T-cell (primary cell): ENCODE measurements at regions not wholly inside any gene's neighbourhood (a gene's known extent, or its start where the extent isn't known, plus 50 kb on each side); places are given as distances from the start of the nearest gene placed in this dataset.
"Not testable (repeated sequence)": the region's sequence is repeated elsewhere in the genome, so short reads cannot be mapped to it uniquely, and the experiment has no call there.

Source experiments
- ATAC-seq, 4 experiments: fragments of 200-7000 bp in 3 of 4; fragments of 150-1000 bp in 1 of 4; cut with Tn5 transposase; replicated peaks in 1 of 4; 1 replicate in 3 of 4; 2 replicates in 1 of 4; pipeline ENCODE4 v1.10.0; 2021; ENCODE audit warnings: moderate library complexity in 3 of 4, mild to moderate bottlenecking in 2 of 4, moderate number of reproducible peaks in 1 of 4
- CTCF ChIA-PET, 2 donors: fragments of 300-600 bp; sonication (Branson Sonifier 250); formaldehyde crosslinking; loops; one replicate each; lab custom pipeline; 2022; ENCODE audit warnings: antibody characterized with exemption in 2 of 2; lab: Charles Lee
- POLR2A ChIA-PET, 2 donors: fragments of 300-600 bp; sonication (Branson Sonifier 250); formaldehyde crosslinking; loops; one replicate each; lab custom pipeline; 2022; ENCODE audit warnings: antibody characterized with exemption in 2 of 2; lab: Charles Lee
- DNase-seq, 35 experiments: peaks; one replicate each; pipeline versions ENCODE4 v3.0.0 to v3.0.0-alpha.2; 2013 to 2023
- H3K27ac ChIP-seq: one replicate; pipeline ENCODE4 v1.5.1; 2013; ENCODE audit warnings: low read length
- H3K27me3 ChIP-seq, 2 experiments: replicated peaks in 1 of 2; 1 replicate in 1 of 2; 2 replicates in 1 of 2; pipeline versions ENCODE4 v1.6.1 to v1.7.0; 2013; ENCODE audit warnings: low read length in 1 of 2, mixed read lengths in 1 of 2; ENCODE audit not compliant: control insufficient read depth in 2 of 2, insufficient read depth in 2 of 2; ENCODE audit errors: extremely low read depth in 1 of 2
- H3K36me3 ChIP-seq, 2 donors: 1 replicate in 1 of 2; 2 replicates in 1 of 2; pipeline versions ENCODE4 v1.6.1 to v1.7.0; 2013; ENCODE audit warnings: low read length in 1 of 2; ENCODE audit not compliant: control insufficient read depth in 2 of 2, insufficient read depth in 1 of 2; ENCODE audit errors: extremely low read depth in 1 of 2
- H3K4me1 ChIP-seq, 2 experiments: 1 replicate in 1 of 2; 2 replicates in 1 of 2; pipeline versions ENCODE4 v1.6.1 to v1.7.0; 2013; ENCODE audit warnings: low read length in 2 of 2, mixed read lengths in 1 of 2; ENCODE audit not compliant: insufficient read depth in 2 of 2, control insufficient read depth in 1 of 2; ENCODE audit errors: extremely low read depth in 1 of 2
- H3K4me3 ChIP-seq, 2 donors: 1 replicate in 1 of 2; 2 replicates in 1 of 2; pipeline versions ENCODE4 v1.5.1 to v1.7.0; 2013; ENCODE audit warnings: mild to moderate bottlenecking in 2 of 2, low read length in 1 of 2, moderate library complexity in 1 of 2; ENCODE audit not compliant: control insufficient read depth in 1 of 2; ENCODE audit errors: extremely low read depth in 1 of 2
- H3K9me3 ChIP-seq: 2 replicates; pipeline ENCODE4 v1.7.0; 2013
- H3K27ac Mint-ChIP-seq, 2 donors: one replicate each; pipeline ENCODE4 v1.8.0; 2020 to 2021; ENCODE audit warnings: mild to moderate bottlenecking in 2 of 2, mixed read lengths in 2 of 2
- H3K27me3 Mint-ChIP-seq, 2 donors: one replicate each; pipeline ENCODE4 v1.8.0; 2021 to 2022; ENCODE audit warnings: mixed read lengths in 2 of 2
- H3K36me3 Mint-ChIP-seq: one replicate; pipeline ENCODE4 v1.8.0; 2021; ENCODE audit warnings: mixed read lengths
- H3K4me1 Mint-ChIP-seq, 3 donors: one replicate each; pipeline ENCODE4 v1.8.0; 2020 to 2022; ENCODE audit warnings: mixed read lengths in 3 of 3, mild to moderate bottlenecking in 1 of 3
- H3K4me3 Mint-ChIP-seq, 3 donors: one replicate each; pipeline ENCODE4 v1.8.0; 2020 to 2022; ENCODE audit warnings: mild to moderate bottlenecking in 3 of 3, mixed read lengths in 3 of 3, moderate library complexity in 3 of 3
- H3K9me3 Mint-ChIP-seq, 3 donors: one replicate each; pipeline ENCODE4 v1.8.0; 2020 to 2022; ENCODE audit warnings: mixed read lengths in 3 of 3
- WGBS: methylation state at CpG from one replicate; pipeline ENCODE4 v1.1.5; 2013; ENCODE audit warnings: missing lambda C conversion rate; ENCODE audit not compliant: insufficient coverage; 5-methylcytosine and 5-hydroxymethylcytosine counted together

DNA sequence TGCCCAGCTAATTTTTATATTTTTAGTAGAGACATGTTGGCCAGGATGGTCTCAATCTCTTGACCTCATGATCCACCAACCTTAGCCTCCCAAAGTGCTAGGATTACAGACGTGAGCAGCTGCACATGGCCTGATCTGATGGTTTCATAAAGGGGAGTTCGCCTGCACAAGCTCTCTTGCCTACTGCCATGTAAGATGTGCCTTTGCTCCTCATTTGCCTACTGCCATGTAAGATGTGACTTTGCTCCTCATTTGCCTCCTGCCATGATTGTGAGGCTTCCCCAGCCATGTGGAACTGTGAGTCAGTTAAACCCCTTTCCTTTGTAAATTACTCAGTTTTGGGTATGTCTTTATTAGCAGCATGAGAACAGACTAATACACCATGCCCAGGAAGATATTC lies 119.6 kb downstream of the TMEM17 start:
- WGBS = 90% methylated on average over 2 of the region's 2 CpGs
- H3K4me3 ChIP-seq, H3K36me3 ChIP-seq, CTCF ChIA-PET, DNase-seq, H3K27ac ChIP-seq, H3K27me3 Mint-ChIP-seq, H3K4me1 Mint-ChIP-seq, H3K4me1 ChIP-seq, H3K27ac Mint-ChIP-seq, H3K9me3 ChIP-seq, H3K27me3 ChIP-seq, ATAC-seq, POLR2A ChIA-PET, H3K4me3 Mint-ChIP-seq, H3K36me3 Mint-ChIP-seq: not testable (repeated sequence)
- peaks cover 9 to 11% (median 10%) of the 10 kb centered on the region in 3 donors for H3K9me3 Mint-ChIP-seq

DNA sequence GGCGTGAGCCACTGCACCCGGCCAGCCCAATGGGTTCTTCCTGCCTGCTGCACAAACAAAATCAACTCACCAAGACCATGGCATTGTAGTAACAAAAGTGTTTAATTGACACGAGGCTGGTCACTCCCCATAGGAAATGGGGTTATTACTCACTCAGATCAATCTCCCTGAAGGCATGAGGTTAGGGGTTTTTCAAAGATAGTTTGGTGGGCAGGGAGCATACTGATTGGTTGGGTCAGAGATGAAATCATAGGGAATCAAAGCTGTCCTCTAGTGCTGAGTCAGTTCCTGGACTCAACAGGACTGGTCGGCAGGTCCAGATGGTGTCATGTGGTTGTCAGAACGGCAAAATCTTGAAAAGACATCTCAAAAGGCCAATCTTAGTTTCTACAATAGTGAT lies 122.1 kb downstream of the TMEM17 start:
- peaks cover 9 to 11% (median 10%) of the 10 kb centered on the region in 3 donors for H3K9me3 Mint-ChIP-seq
- H3K36me3 ChIP-seq = no peaks in the 10 kb centered on the region
- H3K4me3 Mint-ChIP-seq = no peak overlapping the region
- no peaks in the 10 kb centered on the region for H3K4me1 Mint-ChIP-seq
- H3K9me3 ChIP-seq = no peaks in the 10 kb centered on the region
- DNase-seq (no peak), ATAC-seq (no peak)
- H3K27ac ChIP-seq = no peak overlapping the region
- no peaks in the 10 kb centered on the region for H3K4me1 ChIP-seq
- no peak overlapping the region for H3K27ac Mint-ChIP-seq
- H3K27me3 ChIP-seq = no peaks in the 10 kb centered on the region
- ChIA-PET POLR2A (no interaction called here), CTCF (interaction anchor here in 1 of 2 donors (0.6 kb wide), 1 partner anchor 11 kb away, joined by 5 read pairs; no protein-coding TSS in a partner anchor)
- peaks cover 0 to 2% of the 10 kb centered on the region in 2 donors for H3K27me3 Mint-ChIP-seq
- no CpG with 5 or more reads among the region's 5 CpGs for WGBS
- H3K36me3 Mint-ChIP-seq = no peaks in the 10 kb centered on the region
- H3K4me3 ChIP-seq = no peak overlapping the region

- no peak overlapping the region for H3K27ac ChIP-seq
Observed at GRCh38 chr2:62382757-62383156, 123.2 kb downstream of the TMEM17 start.

DNA sequence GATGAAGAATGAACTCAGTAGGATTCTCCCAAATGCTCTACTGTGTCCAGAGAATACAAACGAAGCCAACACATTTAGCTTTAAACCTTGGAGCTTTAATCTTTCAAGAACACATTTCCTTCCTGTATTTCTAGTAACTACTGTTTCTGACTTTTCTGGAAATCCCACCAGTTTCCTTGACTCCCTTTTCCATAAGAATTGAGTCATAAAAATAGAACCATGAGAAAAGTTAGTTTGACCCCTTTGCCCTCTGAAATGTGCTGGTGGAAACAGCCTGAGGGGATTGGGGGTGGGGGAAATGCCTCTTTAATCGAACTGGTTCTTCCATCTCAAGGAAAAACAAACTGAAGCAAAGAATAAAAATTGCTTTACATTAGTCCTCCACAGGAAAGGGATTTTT lies 123.9 kb downstream of the TMEM17 start:
- ChIA-PET CTCF (no interaction called here), POLR2A (no interaction called here)
- Mint-ChIP-seq H3K27me3 (peaks cover 0 to 2% of the 10 kb centered on the region in 2 donors), H3K4me1 (no peaks in the 10 kb centered on the region), H3K4me3 (no peak overlapping the region), H3K36me3 (no peaks in the 10 kb centered on the region), H3K9me3 (peaks cover 9 to 11% (median 10%) of the 10 kb centered on the region in 3 donors), H3K27ac (no peak overlapping the region)
- ATAC-seq = no peak
- DNase-seq = no peak
- H3K27me3 ChIP-seq = no peaks in the 10 kb centered on the region
- H3K27ac ChIP-seq = no peak overlapping the region
- WGBS = 25% methylated on average over 1 of the region's 2 CpGs
- H3K9me3 ChIP-seq = no peaks in the 10 kb centered on the region
- no peaks in the 10 kb centered on the region for H3K4me1 ChIP-seq
- H3K36me3 ChIP-seq = no peaks in the 10 kb centered on the region
- H3K4me3 ChIP-seq = no peak overlapping the region

More at GRCh38 chr2:62382757-62383156, 123.2 kb downstream of the TMEM17 start:
- no peaks in the 10 kb centered on the region for H3K36me3 Mint-ChIP-seq
- CTCF ChIA-PET = no interaction called here
- ATAC-seq (no peak), DNase-seq (no peak)
- Histone ChIP-seq H3K4me3 (no peak overlapping the region), H3K4me1 (no peaks in the 10 kb centered on the region), H3K9me3 (no peaks in the 10 kb centered on the region), H3K36me3 (no peaks in the 10 kb centered on the region), H3K27me3 (no peaks in the 10 kb centered on the region)
- H3K4me3 Mint-ChIP-seq = no peak overlapping the region
- peaks cover 0 to 2% of the 10 kb centered on the region in 2 donors for H3K27me3 Mint-ChIP-seq
- H3K27ac Mint-ChIP-seq = no peak overlapping the region
- no CpG with 5 or more reads among the region's 2 CpGs for WGBS
- peaks cover 9 to 11% (median 10%) of the 10 kb centered on the region in 3 donors for H3K9me3 Mint-ChIP-seq
- POLR2A ChIA-PET = no interaction called here
- no peaks in the 10 kb centered on the region for H3K4me1 Mint-ChIP-seq

DNA sequence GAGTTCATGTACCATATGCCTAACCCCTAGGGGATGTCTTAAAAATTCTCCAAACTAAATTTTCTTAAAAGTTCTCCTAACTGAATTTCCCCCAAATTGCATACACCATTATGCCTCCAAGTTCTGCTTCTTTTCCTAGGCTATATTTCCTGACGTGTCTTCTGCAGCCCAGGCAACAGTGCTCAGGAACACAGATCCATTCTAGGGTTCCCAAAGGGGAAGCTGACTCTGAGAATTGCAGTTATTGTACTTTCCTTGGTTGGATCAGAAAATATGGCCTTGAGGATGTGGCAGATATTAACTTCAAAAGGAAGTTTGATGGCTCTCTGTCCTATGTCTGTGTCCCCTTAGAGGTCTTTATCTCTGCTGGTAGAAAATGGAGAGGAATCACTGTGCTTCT lies 124.3 kb downstream of the TMEM17 start:
- Histone ChIP-seq H3K27ac (no peak overlapping the region), H3K4me1 (no peaks in the 10 kb centered on the region), H3K4me3 (no peak overlapping the region), H3K36me3 (no peaks in the 10 kb centered on the region), H3K27me3 (no peaks in the 10 kb centered on the region), H3K9me3 (no peaks in the 10 kb centered on the region)
- WGBS = 100% methylated on average over 1 of the region's 1 CpG
- Mint-ChIP-seq H3K4me3 (no peak overlapping the region), H3K27ac (no peak overlapping the region), H3K36me3 (no peaks in the 10 kb centered on the region), H3K4me1 (no peaks in the 10 kb centered on the region), H3K9me3 (peaks cover 7 to 10% (median 9%) of the 10 kb centered on the region in 3 donors), H3K27me3 (peaks cover 0 to 2% of the 10 kb centered on the region in 2 donors)
- no peak for ATAC-seq
- DNase-seq = no peak
- ChIA-PET CTCF (no interaction called here), POLR2A (no interaction called here)

DNA sequence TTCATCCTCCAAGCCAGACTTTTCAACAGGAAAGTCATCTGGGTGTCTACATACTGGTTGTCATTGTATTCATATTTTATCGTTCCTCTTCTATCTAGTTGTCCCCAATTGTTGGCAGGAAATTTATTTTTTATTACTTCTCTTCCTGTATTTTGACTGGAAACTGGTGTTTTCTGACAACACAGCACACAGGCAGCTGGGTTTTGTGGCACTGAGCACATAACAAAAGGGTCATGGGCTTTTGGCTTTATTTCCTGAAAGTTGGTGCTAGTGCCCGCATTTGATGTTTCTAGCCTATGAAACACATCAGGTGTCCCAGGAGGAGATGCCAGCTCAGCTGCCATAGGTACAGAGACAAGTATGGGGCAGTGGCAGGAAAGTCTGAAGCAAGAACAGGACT lies 126.4 kb downstream of the TMEM17 start:
- Mint-ChIP-seq H3K9me3 (peaks cover 0 to 2% (median 1%) of the 10 kb centered on the region in 3 donors), H3K4me3 (no peak overlapping the region), H3K27ac (no peak overlapping the region), H3K27me3 (peaks cover 0 to 2% of the 10 kb centered on the region in 2 donors), H3K4me1 (no peaks in the 10 kb centered on the region), H3K36me3 (no peaks in the 10 kb centered on the region)
- Histone ChIP-seq H3K36me3 (no peaks in the 10 kb centered on the region), H3K9me3 (no peaks in the 10 kb centered on the region), H3K4me1 (no peaks in the 10 kb centered on the region), H3K27ac (no peak overlapping the region), H3K27me3 (no peaks in the 10 kb centered on the region), H3K4me3 (no peak overlapping the region)
- POLR2A ChIA-PET = no interaction called here
- 90% methylated on average over 1 of the region's 2 CpGs for WGBS
- DNase-seq = no peak
- CTCF ChIA-PET = interaction anchor here in 1 of 2 donors (0.6 kb wide), 1 partner anchor 464 kb away, joined by 4 read pairs; no protein-coding TSS in a partner anchor
- ATAC-seq = no peak

- ChIA-PET CTCF (no interaction called here), POLR2A (no interaction called here)
- no peaks in the 10 kb centered on the region for H3K27me3 ChIP-seq
- no peak overlapping the region for H3K27ac ChIP-seq
- H3K4me1 ChIP-seq = no peaks in the 10 kb centered on the region
- no peak overlapping the region for H3K27ac Mint-ChIP-seq
- no peaks in the 10 kb centered on the region for H3K36me3 ChIP-seq
- H3K9me3 Mint-ChIP-seq = peaks cover 7 to 8% (median 8%) of the 10 kb centered on the region in 3 donors
- ATAC-seq (no peak), DNase-seq (no peak)
- H3K4me3 ChIP-seq = no peak overlapping the region
- peaks cover 0 to 2% of the 10 kb centered on the region in 2 donors for H3K27me3 Mint-ChIP-seq
- H3K36me3 Mint-ChIP-seq = no peaks in the 10 kb centered on the region
- WGBS = no CpG with 5 or more reads among the region's 1 CpG
- H3K4me1 Mint-ChIP-seq = no peaks in the 10 kb centered on the region
- no peaks in the 10 kb centered on the region for H3K9me3 ChIP-seq
- H3K4me3 Mint-ChIP-seq = no peak overlapping the region
Observed at GRCh38 chr2:62375113-62375420, 130.9 kb downstream of the TMEM17 start.
